Karpas-422 (cell line): ENCODE measurements at regions not wholly inside any gene's neighbourhood (a gene's known extent, or its start where the extent isn't known, plus 50 kb on each side); places are given as distances from the start of the nearest gene placed in this dataset.

Source experiments
- DNase-seq: peaks from one replicate; pipeline ENCODE4 v3.0.0-alpha.2; 2015
- H2AFZ ChIP-seq: fragments of 200-600 bp; sonication (generic); 2 replicates; pipeline ENCODE4 v1.6.1; 2014; ENCODE audit warnings: antibody characterized with exemption, low read length, mixed read lengths
- H3K27ac ChIP-seq: fragments of 200-600 bp; sonication (generic); 2 replicates; pipeline ENCODE4 v1.5.1; 2014; ENCODE audit warnings: mild to moderate bottlenecking, low read length, moderate library complexity
- H3K27me3 ChIP-seq: fragments of 200-600 bp; sonication (generic); 2 replicates; pipeline ENCODE4 v1.6.1; 2014; ENCODE audit warnings: low read length, mixed read lengths
- H3K36me3 ChIP-seq: fragments of 200-600 bp; sonication (generic); 2 replicates; pipeline ENCODE4 v1.6.1; 2014; ENCODE audit warnings: low read length, mixed read lengths; ENCODE audit not compliant: insufficient read depth
- H3K4me1 ChIP-seq: fragments of 200-600 bp; sonication (generic); 2 replicates; pipeline ENCODE4 v1.6.1; 2014; ENCODE audit warnings: mild to moderate bottlenecking, low read length, mixed read lengths
- H3K4me2 ChIP-seq: fragments of 200-600 bp; sonication (generic); 2 replicates; pipeline ENCODE4 v1.6.1; 2014; ENCODE audit warnings: low read length, low read depth, mild to moderate bottlenecking; ENCODE audit not compliant: poor library complexity, severe bottlenecking
- H3K4me3 ChIP-seq: fragments of 200-600 bp; sonication (generic); 2 replicates; pipeline ENCODE4 v1.5.1; 2014; ENCODE audit warnings: mild to moderate bottlenecking, antibody characterized with exemption, low read length, mixed read lengths
- H3K79me2 ChIP-seq: fragments of 200-600 bp; sonication (generic); 2 replicates; pipeline ENCODE4 v1.6.1; 2014; ENCODE audit warnings: mild to moderate bottlenecking, low read length, mixed read lengths
- H3K9ac ChIP-seq: fragments of 200-600 bp; sonication (generic); 2 replicates; pipeline ENCODE4 v1.6.0; 2014; ENCODE audit warnings: low read length
- H3K9me2 ChIP-seq: fragments of 200-600 bp; sonication (generic), shearing (Covaris generic); replicated peaks from 2 replicates; pipeline ENCODE4 v1.6.0; 2014; ENCODE audit warnings: mild to moderate bottlenecking, low read length, moderate library complexity; ENCODE audit not compliant: insufficient read depth
- H3K9me3 ChIP-seq: fragments of 300-700, 200-600 bp; sonication (generic); 2 replicates; pipeline ENCODE4 v1.6.1; 2014; ENCODE audit warnings: low read length, mixed read lengths
- H4K20me1 ChIP-seq: fragments of 200-600 bp; sonication (generic); 2 replicates; pipeline ENCODE4 v1.6.1; 2014; ENCODE audit warnings: mild to moderate bottlenecking, antibody characterized with exemption, low read length, low read depth; ENCODE audit not compliant: insufficient read depth

- DNase-seq, result no peak
- Histone ChIP-seq H3K27me3 (no peaks in the 10 kb centered on the region), H2AFZ (no peak overlapping the region), H3K9ac (no peak overlapping the region), H3K79me2 (peaks cover 2% of the 10 kb centered on the region; the same call in 1 of the 2 replicates), H3K36me3 (peaks cover 91% of the 10 kb centered on the region), H3K4me1 (no peaks in the 10 kb centered on the region), H3K9me3 (no peaks in the 10 kb centered on the region), H3K9me2 (no peaks in the 10 kb centered on the region), H4K20me1 (no peaks in the 10 kb centered on the region), H3K27ac (no peak overlapping the region), H3K4me3 (no peak overlapping the region), H3K4me2 (no peak overlapping the region)
Observed at GRCh38 chr9:92242260-92243136, 51.0 kb downstream of the IARS1 start.

- Histone ChIP-seq H3K4me2 (no peak overlapping the region), H3K9me3 (no peaks in the 10 kb centered on the region), H3K36me3 (peaks cover 79% of the 10 kb centered on the region), H3K27me3 (no peaks in the 10 kb centered on the region), H2AFZ (no peak overlapping the region), H3K4me3 (no peak overlapping the region), H3K79me2 (peaks cover 2% of the 10 kb centered on the region; the same call in 1 of the 2 replicates), H3K9me2 (no peaks in the 10 kb centered on the region), H3K27ac (no peak overlapping the region), H3K4me1 (no peaks in the 10 kb centered on the region), H4K20me1 (no peaks in the 10 kb centered on the region), H3K9ac (no peak overlapping the region)
- no peak for DNase-seq
Observed at GRCh38 chr9:92236915-92237314, 56.6 kb downstream of the IARS1 start.

GRCh38 chr9:92236465-92236864, 57.0 kb downstream of the IARS1 start:
- Histone ChIP-seq H3K36me3 (peaks cover 78% of the 10 kb centered on the region), H3K4me1 (no peaks in the 10 kb centered on the region), H3K27ac (no peak overlapping the region), H2AFZ (no peak overlapping the region), H3K4me3 (no peak overlapping the region), H3K9me3 (no peaks in the 10 kb centered on the region), H3K27me3 (no peaks in the 10 kb centered on the region), H4K20me1 (no peaks in the 10 kb centered on the region), H3K4me2 (no peak overlapping the region), H3K9ac (no peak overlapping the region), H3K9me2 (no peaks in the 10 kb centered on the region), H3K79me2 (peaks cover 2% of the 10 kb centered on the region; the same call in 1 of the 2 replicates)
- no peak for DNase-seq

- Histone ChIP-seq H3K79me2 (peaks cover 2% of the 10 kb centered on the region; the same call in 1 of the 2 replicates), H3K9me3 (no peaks in the 10 kb centered on the region), H3K27ac (no peak overlapping the region), H3K9ac (no peak overlapping the region), H3K36me3 (peaks cover 80% of the 10 kb centered on the region), H2AFZ (no peak overlapping the region), H3K9me2 (no peaks in the 10 kb centered on the region), H3K4me2 (no peak overlapping the region), H3K27me3 (no peaks in the 10 kb centered on the region), H4K20me1 (no peaks in the 10 kb centered on the region), H3K4me3 (no peak overlapping the region), H3K4me1 (no peaks in the 10 kb centered on the region)
- no peak for DNase-seq
Observed at GRCh38 chr9:92234514-92234913, 59.0 kb downstream of the IARS1 start.

- H3K36me3 ChIP-seq, result peaks cover 74% of the 10 kb centered on the region
Observed at GRCh38 chr9:92232190-92232589, 61.3 kb downstream of the IARS1 start.

GRCh38 chr9:92228628-92229027, 64.9 kb downstream of the IARS1 start:
- no peak for DNase-seq
- Histone ChIP-seq H3K9me2 (no peaks in the 10 kb centered on the region), H3K9ac (no peak overlapping the region), H4K20me1 (no peaks in the 10 kb centered on the region), H3K4me1 (no peaks in the 10 kb centered on the region), H3K27ac (no peak overlapping the region), H3K4me2 (no peak overlapping the region), H3K4me3 (no peak overlapping the region), H3K9me3 (no peaks in the 10 kb centered on the region), H2AFZ (no peak overlapping the region), H3K27me3 (no peaks in the 10 kb centered on the region), H3K79me2 (peaks cover 18% of the 10 kb centered on the region), H3K36me3 (peaks cover 73% of the 10 kb centered on the region)

More at GRCh38 chr9:92232190-92232589, 61.3 kb downstream of the IARS1 start:
- Histone ChIP-seq H3K9me3 (no peaks in the 10 kb centered on the region), H4K20me1 (no peaks in the 10 kb centered on the region), H2AFZ (no peak overlapping the region), H3K4me2 (no peak overlapping the region), H3K4me1 (no peaks in the 10 kb centered on the region), H3K27ac (no peak overlapping the region), H3K9ac (no peak overlapping the region), H3K4me3 (no peak overlapping the region), H3K79me2 (peaks cover 8% of the 10 kb centered on the region), H3K9me2 (no peaks in the 10 kb centered on the region), H3K27me3 (no peaks in the 10 kb centered on the region)
- DNase-seq, result no peak

GRCh38 chr9:92224177-92224576, 69.3 kb downstream of the IARS1 start:
- no peak overlapping the region for H3K4me2 ChIP-seq
- no peaks in the 10 kb centered on the region for H3K27me3 ChIP-seq
- H2AFZ ChIP-seq, result no peak overlapping the region
- no peaks in the 10 kb centered on the region for H4K20me1 ChIP-seq
- DNase-seq, result no peak
- H3K79me2 ChIP-seq, result peaks cover 27% of the 10 kb centered on the region
- H3K9me2 ChIP-seq, result no peaks in the 10 kb centered on the region
- peaks cover 63% of the 10 kb centered on the region for H3K36me3 ChIP-seq
- no peak overlapping the region for H3K27ac ChIP-seq
- H3K4me3 ChIP-seq, result no peak overlapping the region
- no peaks in the 10 kb centered on the region for H3K4me1 ChIP-seq
- H3K9me3 ChIP-seq, result no peaks in the 10 kb centered on the region
- no peak overlapping the region for H3K9ac ChIP-seq

- Histone ChIP-seq H2AFZ (no peak overlapping the region), H3K4me2 (no peak overlapping the region), H3K9me3 (no peaks in the 10 kb centered on the region), H3K4me1 (no peaks in the 10 kb centered on the region), H3K27ac (no peak overlapping the region), H3K36me3 (peaks cover 60% of the 10 kb centered on the region), H3K9me2 (no peaks in the 10 kb centered on the region), H3K79me2 (peaks cover 25% of the 10 kb centered on the region), H3K9ac (no peak overlapping the region), H4K20me1 (no peaks in the 10 kb centered on the region), H3K27me3 (no peaks in the 10 kb centered on the region), H3K4me3 (no peak overlapping the region)
- no peak for DNase-seq
Observed at GRCh38 chr9:92223758-92224157, 69.7 kb downstream of the IARS1 start.
